Memory B cell (primary cell): ENCODE measurements at regions not wholly inside any gene's neighbourhood (a gene's known extent, or its start where the extent isn't known, plus 50 kb on each side); places are given as distances from the start of the nearest gene placed in this dataset.

ENCODE experiments used
- ATAC-seq: fragments of 150-1000 bp; cut with Tn5 transposase; 2 replicates; pipeline ENCODE4 v1.10.0; 2021; ENCODE audit warnings: low read depth, mild to moderate bottlenecking, moderate library complexity
- DNase-seq, 2 donors: peaks; one replicate each; pipeline ENCODE4 v3.0.0; 2022; ENCODE audit warnings: low spot score in 2 of 2
- H3K27ac Mint-ChIP-seq: one replicate; pipeline ENCODE4 v1.8.0; 2022; ENCODE audit warnings: mild to moderate bottlenecking, moderate library complexity, mixed read lengths
- H3K27me3 Mint-ChIP-seq: one replicate; pipeline ENCODE4 v1.8.0; 2022; ENCODE audit warnings: mixed read lengths
- H3K36me3 Mint-ChIP-seq: one replicate; pipeline ENCODE4 v1.8.0; 2022; ENCODE audit warnings: mild to moderate bottlenecking, mixed read lengths
- H3K4me1 Mint-ChIP-seq: one replicate; pipeline ENCODE4 v1.8.0; 2022; ENCODE audit warnings: mixed read lengths
- H3K4me3 Mint-ChIP-seq: one replicate; pipeline ENCODE4 v1.8.0; 2022; ENCODE audit warnings: mild to moderate bottlenecking, moderate library complexity, mixed read lengths
- H3K9me3 Mint-ChIP-seq: one replicate; pipeline ENCODE4 v1.8.0; 2022; ENCODE audit warnings: mixed read lengths

DNA sequence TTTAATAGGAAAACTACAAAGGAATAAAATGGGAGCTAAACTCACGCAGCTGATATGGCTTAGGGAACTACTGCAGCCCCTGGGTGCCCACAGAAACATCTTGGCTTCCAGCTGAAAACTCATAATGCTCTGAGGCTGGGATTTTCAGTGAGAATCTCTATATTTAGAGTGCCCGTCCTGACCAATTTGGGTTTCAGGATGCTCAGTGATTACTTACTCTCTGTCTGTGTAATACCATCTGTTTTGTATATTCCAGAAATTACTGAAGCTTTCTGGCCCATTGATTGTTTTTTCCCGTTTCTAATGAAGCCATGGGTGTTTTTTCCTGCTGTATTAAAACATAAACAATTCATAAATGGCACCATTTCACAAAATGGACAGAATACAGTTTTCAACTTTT is 50.6 kb upstream of the ZNF385D start:
- H3K9me3 Mint-ChIP-seq = peaks cover 8% of the 10 kb centered on the region
- ATAC-seq (no peak), DNase-seq (no peak)
- H3K4me1 Mint-ChIP-seq = no peaks in the 10 kb centered on the region
- H3K27me3 Mint-ChIP-seq = no peaks in the 10 kb centered on the region
- no peak overlapping the region for H3K27ac Mint-ChIP-seq
- no peak overlapping the region for H3K4me3 Mint-ChIP-seq
- no peaks in the 10 kb centered on the region for H3K36me3 Mint-ChIP-seq

DNA sequence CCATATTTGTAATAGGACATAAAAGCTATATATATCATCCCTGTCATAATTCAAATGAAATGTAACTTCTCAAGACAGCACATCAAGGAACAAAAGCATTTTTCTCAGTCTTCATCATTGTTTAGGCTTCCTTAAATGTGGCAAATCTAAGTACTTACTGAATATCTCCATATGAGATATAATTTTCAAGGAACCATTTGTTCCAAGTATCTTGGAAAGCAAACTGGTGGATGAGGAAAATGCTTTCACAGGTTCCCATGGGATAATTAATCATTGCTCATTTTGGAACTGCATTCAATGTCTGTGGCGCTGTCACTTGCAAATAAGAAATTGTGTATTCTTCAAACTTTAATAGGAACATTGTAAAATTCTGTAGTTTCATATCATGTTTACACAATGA is 52.6 kb upstream of the ZNF385D start:
- Mint-ChIP-seq H3K27me3 (no peaks in the 10 kb centered on the region), H3K9me3 (peaks cover 5% of the 10 kb centered on the region), H3K4me3 (no peak overlapping the region), H3K4me1 (no peaks in the 10 kb centered on the region), H3K27ac (no peak overlapping the region), H3K36me3 (no peaks in the 10 kb centered on the region)
- DNase-seq (no peak), ATAC-seq (no peak)

DNA sequence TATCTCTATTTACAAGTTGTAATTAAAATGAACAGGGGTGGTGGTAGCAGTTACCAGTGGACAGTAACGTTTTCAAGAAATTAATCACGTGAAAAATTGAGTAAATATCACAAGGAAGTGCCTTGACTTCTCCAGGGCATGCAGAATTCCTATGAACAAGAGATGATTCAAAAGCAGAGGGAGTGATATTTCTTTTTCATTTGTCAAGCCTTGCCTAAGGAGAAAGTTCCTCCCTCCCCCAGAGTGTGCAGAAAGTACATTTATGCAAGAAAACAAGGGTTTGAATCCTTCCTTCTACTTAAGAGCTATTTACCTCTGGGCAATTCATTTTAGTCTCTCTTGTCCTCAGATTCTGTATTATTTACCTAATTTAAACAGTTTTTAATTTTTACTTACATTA is 53.3 kb upstream of the ZNF385D start:
- Mint-ChIP-seq H3K4me3 (no peak overlapping the region), H3K27me3 (no peaks in the 10 kb centered on the region), H3K4me1 (no peaks in the 10 kb centered on the region), H3K9me3 (peaks cover 4% of the 10 kb centered on the region), H3K36me3 (no peaks in the 10 kb centered on the region), H3K27ac (no peak overlapping the region)
- no peak for ATAC-seq
- no peak for DNase-seq

DNA sequence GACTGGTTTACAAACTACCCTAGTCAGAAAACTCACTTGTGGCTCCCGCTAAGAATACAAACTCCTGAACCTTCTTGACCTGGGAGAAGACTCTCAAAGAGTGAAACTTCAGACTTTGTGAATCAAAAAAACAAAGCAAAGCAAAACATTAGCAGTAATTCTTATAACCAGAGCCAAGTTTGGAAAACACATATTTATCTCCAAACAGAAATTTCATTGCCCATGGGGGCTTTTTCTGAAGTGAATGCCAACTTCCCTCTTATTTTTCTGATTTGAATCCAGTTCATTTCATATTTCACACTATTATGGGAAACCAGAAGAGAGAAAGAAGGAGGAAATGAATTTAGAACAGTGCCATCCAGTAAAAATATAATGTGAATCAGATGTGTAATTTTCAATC is 55.7 kb upstream of the ZNF385D start:
- no peak overlapping the region for H3K27ac Mint-ChIP-seq
- peaks cover 1% of the 10 kb centered on the region for H3K9me3 Mint-ChIP-seq
- no peaks in the 10 kb centered on the region for H3K27me3 Mint-ChIP-seq

DNA sequence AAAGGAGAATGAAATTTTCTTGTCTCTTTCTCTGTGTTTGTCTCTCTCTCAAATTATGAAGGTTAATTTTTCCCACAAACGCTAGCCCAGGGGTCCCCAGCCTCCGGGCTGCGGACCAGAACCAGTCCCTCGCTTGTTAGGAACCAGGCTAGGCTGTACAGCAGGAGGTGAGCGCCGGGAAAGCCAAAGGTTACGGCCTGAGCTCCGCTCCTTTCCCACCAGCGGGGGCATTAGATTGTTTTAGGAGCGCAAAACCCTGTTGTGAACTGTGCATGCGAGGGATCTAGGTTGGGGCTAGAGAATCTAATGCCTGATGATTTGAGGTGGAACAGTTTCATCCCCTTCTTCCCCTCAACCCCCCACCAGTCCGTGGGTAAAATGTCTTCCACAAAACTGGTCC is 74.7 kb upstream of the ZNF385D start:
- H3K4me3 Mint-ChIP-seq = no peak overlapping the region
- H3K27me3 Mint-ChIP-seq = no peaks in the 10 kb centered on the region
- H3K4me1 Mint-ChIP-seq = no peaks in the 10 kb centered on the region
- no peak overlapping the region for H3K27ac Mint-ChIP-seq
- H3K9me3 Mint-ChIP-seq = no peaks in the 10 kb centered on the region
- DNase-seq (no peak), ATAC-seq (no peak)
- no peaks in the 10 kb centered on the region for H3K36me3 Mint-ChIP-seq

More for the DNA sequence above, 55.7 kb upstream of the ZNF385D start:
- H3K4me1 Mint-ChIP-seq = no peaks in the 10 kb centered on the region
- no peak overlapping the region for H3K4me3 Mint-ChIP-seq
- ATAC-seq (no peak), DNase-seq (no peak)
- no peaks in the 10 kb centered on the region for H3K36me3 Mint-ChIP-seq

DNA sequence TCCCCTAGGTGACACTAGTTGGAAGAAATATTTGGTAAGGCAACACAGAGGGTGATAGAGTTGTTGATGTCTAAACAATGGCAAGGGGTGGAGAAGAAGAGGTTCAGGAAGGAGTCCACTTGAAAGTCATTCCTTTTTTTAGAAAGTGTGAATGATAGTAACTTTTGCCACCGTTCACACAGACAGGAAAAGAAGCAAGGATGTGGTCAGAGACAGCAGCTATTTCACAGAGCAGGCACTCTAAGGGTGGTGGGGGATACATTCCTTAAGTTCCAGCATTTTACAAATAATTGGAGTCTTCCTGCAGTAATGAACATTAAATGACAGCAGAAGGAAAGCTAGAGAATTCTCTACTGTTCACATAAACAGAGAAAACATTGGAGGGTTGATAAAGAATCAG is 75.4 kb upstream of the ZNF385D start:
- no peaks in the 10 kb centered on the region for H3K9me3 Mint-ChIP-seq
- ATAC-seq (no peak), DNase-seq (no peak)
- H3K4me3 Mint-ChIP-seq = no peak overlapping the region
- H3K4me1 Mint-ChIP-seq = no peaks in the 10 kb centered on the region
- H3K27me3 Mint-ChIP-seq = no peaks in the 10 kb centered on the region
- no peaks in the 10 kb centered on the region for H3K36me3 Mint-ChIP-seq
- no peak overlapping the region for H3K27ac Mint-ChIP-seq

DNA sequence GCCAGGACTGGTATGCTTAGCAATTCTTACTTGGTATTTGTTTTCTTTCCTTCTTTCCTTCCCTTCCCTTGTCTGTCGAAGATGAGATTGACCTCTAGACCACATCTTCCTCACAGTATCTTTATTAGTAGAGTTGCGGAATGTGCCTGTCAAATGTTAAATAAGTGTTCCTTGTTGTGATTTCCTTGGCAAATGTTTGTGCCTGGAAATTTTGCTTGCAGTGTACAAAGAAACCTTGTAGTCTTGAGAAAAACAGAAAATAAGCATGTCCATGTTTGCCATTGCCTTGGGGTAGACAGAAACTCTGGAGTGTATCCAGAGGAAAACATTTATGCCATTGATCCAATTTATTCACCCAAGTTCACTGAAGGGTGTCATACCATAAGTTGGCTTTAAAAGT is 79.5 kb upstream of the ZNF385D start:
- DNase-seq = no peak
- Mint-ChIP-seq H3K9me3 (no peaks in the 10 kb centered on the region), H3K27me3 (no peaks in the 10 kb centered on the region), H3K27ac (no peak overlapping the region), H3K4me3 (no peak overlapping the region), H3K4me1 (no peaks in the 10 kb centered on the region), H3K36me3 (no peaks in the 10 kb centered on the region)
- ATAC-seq = no peak

DNA sequence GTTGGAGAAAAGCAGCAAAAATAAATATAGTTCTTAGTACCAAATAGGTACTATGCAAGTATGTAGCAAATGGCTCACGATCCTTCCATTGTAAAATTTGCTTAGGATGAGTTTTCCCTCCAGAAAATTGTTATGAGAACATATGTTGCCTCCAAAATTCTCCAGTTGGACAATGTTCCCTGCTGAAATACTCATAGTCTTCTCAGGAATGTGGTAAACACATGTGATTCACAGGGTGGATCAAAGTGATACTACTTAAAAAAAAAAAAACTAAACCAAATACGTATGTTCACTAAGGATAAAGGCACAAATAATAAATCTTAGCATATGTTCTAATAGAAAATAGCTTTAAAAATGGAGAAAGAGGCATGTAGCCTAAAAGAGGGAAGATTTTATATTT is 84.3 kb upstream of the ZNF385D start:
- no peak overlapping the region for H3K27ac Mint-ChIP-seq
- H3K36me3 Mint-ChIP-seq = no peaks in the 10 kb centered on the region
- H3K27me3 Mint-ChIP-seq = no peaks in the 10 kb centered on the region
- peaks cover 2% of the 10 kb centered on the region for H3K9me3 Mint-ChIP-seq
- H3K4me3 Mint-ChIP-seq = no peak overlapping the region
- H3K4me1 Mint-ChIP-seq = no peaks in the 10 kb centered on the region
- DNase-seq = no peak
- no peak for ATAC-seq

DNA sequence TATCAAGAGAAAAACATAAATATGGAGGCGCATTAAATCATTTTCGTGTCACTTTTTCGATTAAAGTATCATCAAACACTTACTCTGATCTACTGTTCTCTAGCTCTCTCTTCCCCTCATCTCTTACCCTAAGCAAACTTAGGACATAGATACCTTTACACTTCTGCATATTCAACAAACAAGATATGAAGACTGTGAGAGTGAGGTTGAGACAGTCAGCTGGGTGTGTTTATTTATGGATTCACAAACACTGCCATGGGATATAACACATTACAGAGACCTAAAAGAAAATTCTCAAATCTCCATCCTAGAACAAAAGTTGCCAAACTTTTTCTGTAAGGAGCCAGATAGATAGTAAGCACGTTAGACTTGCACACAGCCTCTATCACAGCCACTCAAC is 85.2 kb upstream of the ZNF385D start:
- ATAC-seq (no peak), DNase-seq (no peak)
- Mint-ChIP-seq H3K36me3 (no peaks in the 10 kb centered on the region), H3K27me3 (no peaks in the 10 kb centered on the region), H3K4me1 (no peaks in the 10 kb centered on the region), H3K27ac (no peak overlapping the region), H3K9me3 (peaks cover 2% of the 10 kb centered on the region), H3K4me3 (no peak overlapping the region)

DNA sequence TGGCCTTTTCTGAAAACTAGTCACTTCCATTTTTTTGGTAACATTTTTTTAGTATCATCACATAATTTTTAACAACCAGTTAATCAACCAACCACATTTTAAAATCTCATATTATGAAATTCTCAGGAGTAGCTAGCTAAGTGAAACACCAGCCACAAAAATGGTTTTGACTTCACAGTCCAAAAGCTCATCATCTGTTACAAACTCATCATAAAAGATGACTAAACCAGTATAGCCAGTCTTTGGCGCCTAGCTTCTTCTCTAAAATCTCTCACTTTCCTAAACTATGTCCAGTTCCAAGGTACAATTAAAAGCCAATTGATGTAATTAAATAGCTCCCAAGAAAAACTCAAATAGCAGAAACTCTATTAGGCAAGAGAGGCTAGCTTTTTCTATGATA is 88.2 kb upstream of the ZNF385D start:
- H3K27ac Mint-ChIP-seq = no peak overlapping the region
- no peak for ATAC-seq
- no peak overlapping the region for H3K4me3 Mint-ChIP-seq
- no peaks in the 10 kb centered on the region for H3K36me3 Mint-ChIP-seq
- no peaks in the 10 kb centered on the region for H3K4me1 Mint-ChIP-seq
- H3K9me3 Mint-ChIP-seq = peaks cover 2% of the 10 kb centered on the region
- no peaks in the 10 kb centered on the region for H3K27me3 Mint-ChIP-seq
- DNase-seq = no peak

DNA sequence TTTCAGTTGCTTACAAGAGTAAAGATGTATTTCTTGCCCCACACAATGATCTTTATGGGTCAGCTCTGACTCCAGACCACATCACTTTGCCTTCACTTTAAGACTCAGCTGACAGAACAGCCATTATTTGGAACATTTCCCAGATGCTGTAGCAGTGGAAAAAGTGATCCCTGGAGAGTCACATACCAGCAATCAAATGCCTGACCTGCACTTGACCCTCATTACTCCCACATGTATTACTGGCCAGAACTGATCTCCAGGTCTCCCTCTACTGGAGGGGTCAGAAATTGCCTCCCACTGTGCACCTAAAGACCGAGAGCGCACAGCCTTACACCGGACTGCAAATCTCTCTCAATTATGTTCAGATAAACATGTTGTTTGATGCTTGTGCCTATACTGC is 88.6 kb upstream of the ZNF385D start:
- Mint-ChIP-seq H3K27me3 (no peaks in the 10 kb centered on the region), H3K4me1 (no peaks in the 10 kb centered on the region), H3K36me3 (no peaks in the 10 kb centered on the region), H3K4me3 (no peak overlapping the region), H3K27ac (no peak overlapping the region), H3K9me3 (peaks cover 2% of the 10 kb centered on the region)
- ATAC-seq (no peak), DNase-seq (no peak)

DNA sequence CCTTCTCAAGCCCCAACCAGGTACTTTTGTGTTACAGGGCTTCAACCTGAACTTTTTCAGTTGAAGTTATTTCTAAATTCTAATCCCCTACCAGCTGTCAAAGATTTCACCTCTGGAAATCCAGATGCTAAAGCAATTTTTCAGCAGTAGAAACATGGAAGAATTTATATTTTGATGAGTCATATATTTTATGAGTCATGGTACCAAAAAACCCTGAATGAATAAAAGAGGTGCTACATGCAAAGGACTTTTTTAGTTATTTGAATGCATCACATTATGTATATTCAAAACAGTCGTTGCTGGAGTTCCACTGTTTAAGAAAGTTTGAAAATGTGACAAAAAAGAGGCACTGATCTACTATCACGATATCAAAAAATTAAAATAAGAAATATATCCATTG is 96.0 kb upstream of the ZNF385D start:
- Mint-ChIP-seq H3K27me3 (no peaks in the 10 kb centered on the region), H3K27ac (no peak overlapping the region), H3K36me3 (no peaks in the 10 kb centered on the region), H3K4me1 (no peaks in the 10 kb centered on the region), H3K4me3 (no peak overlapping the region), H3K9me3 (no peaks in the 10 kb centered on the region)
- ATAC-seq (no peak), DNase-seq (no peak)

DNA sequence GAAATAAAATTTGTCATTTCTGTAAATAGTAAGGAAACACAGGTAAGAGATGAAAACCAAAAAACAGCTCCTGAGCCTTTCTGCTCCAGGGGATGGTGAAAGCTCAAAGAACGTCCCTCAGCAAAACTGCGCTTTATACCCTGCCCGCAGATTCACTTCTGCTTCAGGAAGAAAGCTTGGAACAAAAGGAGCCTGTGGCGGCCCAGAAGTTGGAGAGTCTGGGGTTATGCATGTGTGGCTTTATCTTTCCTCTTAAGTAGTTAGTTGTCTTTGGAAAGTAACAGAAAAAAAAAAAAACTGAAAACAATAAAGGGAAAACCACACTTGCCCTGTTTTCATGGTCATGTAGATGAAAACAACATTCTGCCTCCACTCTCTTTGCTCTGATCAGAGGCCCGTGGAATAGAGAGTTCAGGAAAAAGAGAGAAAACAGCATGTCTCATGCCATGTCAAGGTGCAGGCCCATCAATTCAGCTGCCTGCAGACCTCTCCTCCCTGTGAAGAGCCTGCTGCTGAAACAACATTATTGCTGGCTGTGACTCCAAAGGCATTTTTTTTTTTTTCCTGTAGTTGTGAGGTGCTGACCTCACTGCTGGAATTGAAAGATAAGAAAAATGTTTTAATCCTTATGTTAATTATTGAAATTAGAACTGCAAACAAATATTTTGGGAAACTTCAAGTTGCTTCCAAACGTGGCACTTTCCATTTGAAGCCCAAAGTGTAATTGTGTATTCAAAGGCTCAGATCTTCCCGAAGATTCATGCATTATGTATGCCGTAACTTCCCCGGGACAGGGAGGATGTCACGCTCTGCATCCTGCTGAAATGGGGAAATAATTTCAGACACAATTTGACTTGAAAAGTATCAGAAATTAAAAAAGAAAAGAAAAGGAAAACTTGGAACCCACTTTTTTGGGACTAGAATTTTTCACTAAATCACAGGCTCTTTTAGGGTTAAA is 108.4 kb upstream of the ZNF385D start:
- no peak for DNase-seq
- no peak overlapping the region for H3K4me3 Mint-ChIP-seq
- no peaks in the 10 kb centered on the region for H3K27me3 Mint-ChIP-seq
- no peak overlapping the region for H3K27ac Mint-ChIP-seq
- H3K4me1 Mint-ChIP-seq = no peaks in the 10 kb centered on the region
- no peaks in the 10 kb centered on the region for H3K36me3 Mint-ChIP-seq
- H3K9me3 Mint-ChIP-seq = no peaks in the 10 kb centered on the region
- ATAC-seq = no peak

DNA sequence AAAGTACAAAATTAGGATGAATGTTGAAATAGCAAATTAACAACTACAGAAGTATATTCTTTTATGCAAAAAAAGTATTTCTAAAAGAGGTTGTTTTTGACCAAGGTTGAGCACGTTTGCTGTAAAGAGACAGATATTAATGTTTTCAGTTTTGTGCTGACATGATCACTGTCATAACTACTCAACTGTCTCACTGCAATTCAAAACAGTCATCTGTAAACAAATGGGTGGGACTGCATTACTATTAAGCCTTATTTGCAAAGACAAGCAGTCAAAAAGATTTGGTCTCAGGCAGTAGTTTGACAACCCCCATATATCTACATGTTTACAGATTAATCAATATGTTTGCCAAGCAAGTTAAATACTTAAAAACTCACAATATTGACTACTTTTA is 109.1 kb upstream of the ZNF385D start:
- H3K27me3 Mint-ChIP-seq = no peaks in the 10 kb centered on the region
- no peaks in the 10 kb centered on the region for H3K4me1 Mint-ChIP-seq
- H3K27ac Mint-ChIP-seq = no peak overlapping the region
- no peaks in the 10 kb centered on the region for H3K36me3 Mint-ChIP-seq
- DNase-seq (no peak), ATAC-seq (no peak)
- H3K4me3 Mint-ChIP-seq = no peak overlapping the region
- no peaks in the 10 kb centered on the region for H3K9me3 Mint-ChIP-seq

DNA sequence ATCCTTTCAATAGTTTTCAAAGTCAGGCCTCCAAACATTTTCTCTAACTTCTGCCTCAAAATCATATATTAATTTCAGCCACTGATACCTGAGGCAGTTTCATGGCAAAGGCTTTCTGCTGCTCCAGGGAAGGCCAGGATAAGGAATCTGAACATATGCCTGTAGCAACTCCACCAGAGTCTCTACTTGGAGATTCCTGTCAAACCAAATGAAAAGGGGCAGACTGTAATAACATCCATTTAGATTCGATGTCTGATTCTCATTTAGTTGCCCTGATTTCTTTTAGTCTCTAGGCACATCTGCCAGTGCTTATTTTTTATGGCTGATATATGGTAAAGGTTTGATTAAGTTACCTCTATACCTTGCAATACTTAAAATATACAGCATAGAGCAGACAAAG is 109.6 kb upstream of the ZNF385D start:
- DNase-seq (no peak), ATAC-seq (no peak)
- no peaks in the 10 kb centered on the region for H3K4me1 Mint-ChIP-seq
- H3K9me3 Mint-ChIP-seq = no peaks in the 10 kb centered on the region
- H3K4me3 Mint-ChIP-seq = no peak overlapping the region
- no peaks in the 10 kb centered on the region for H3K36me3 Mint-ChIP-seq
- H3K27me3 Mint-ChIP-seq = no peaks in the 10 kb centered on the region
- no peak overlapping the region for H3K27ac Mint-ChIP-seq
